WTC11 (cell line): ENCODE measurements at regions not wholly inside any gene's neighbourhood (a gene's known extent, or its start where the extent isn't known, plus 50 kb on each side); places are given as distances from the start of the nearest gene placed in this dataset.

Experiments used
- ATAC-seq: fragments of 200-7000 bp; cut with Tn5 transposase; 2 replicates; pipeline ENCODE4 v1.10.0; 2021; ENCODE audit warnings: mild to moderate bottlenecking, moderate library complexity
- CTCF ChIA-PET: fragments of 300-600 bp; sonication (Branson Sonifier 250); formaldehyde crosslinking; loops from one replicate; lab custom pipeline; 2021; ENCODE audit warnings: antibody characterized with exemption; lab: Charles Lee
- POLR2A ChIA-PET: fragments of 350-600 bp; sonication (Branson Sonifier 250); formaldehyde crosslinking; loops from one replicate; lab custom pipeline; 2021; ENCODE audit warnings: antibody characterized with exemption; lab: Charles Lee
- DNase-seq: peaks from one replicate; pipeline ENCODE4 v3.0.0; 2021; ENCODE audit warnings: low spot score
- H3K27ac Mint-ChIP-seq: 2 replicates; pipeline ENCODE4 v1.8.0; 2021; ENCODE audit warnings: mixed read lengths
- H3K27me3 Mint-ChIP-seq: 2 replicates; pipeline ENCODE4 v1.8.0; 2021; ENCODE audit warnings: low read depth, mild to moderate bottlenecking, moderate library complexity, mixed read lengths
- H3K36me3 Mint-ChIP-seq: 2 replicates; pipeline ENCODE4 v1.8.0; 2021; ENCODE audit warnings: mixed read lengths
- H3K4me1 Mint-ChIP-seq: 2 replicates; pipeline ENCODE4 v1.8.0; 2022; ENCODE audit warnings: mixed read lengths
- H3K4me3 Mint-ChIP-seq: 2 replicates; pipeline ENCODE4 v1.8.0; 2021; ENCODE audit warnings: mild to moderate bottlenecking, moderate library complexity, mixed read lengths
- H3K9me3 Mint-ChIP-seq: 2 replicates; pipeline ENCODE4 v1.8.0; 2021; ENCODE audit warnings: mixed read lengths
- CREB1 ChIP-seq: sonication (generic); formaldehyde crosslinking; IDR thresholded peaks from 2 replicates; pipeline ENCODE4 v1.8.0; 2023; ENCODE audit warnings: mild to moderate bottlenecking, missing genetic modification reagents
- FOXK1 ChIP-seq: sonication (generic); formaldehyde crosslinking; IDR thresholded peaks from 2 replicates; pipeline ENCODE4 v1.8.0; 2022; ENCODE audit warnings: mild to moderate bottlenecking, moderate library complexity, missing genetic modification reagents
- JUN ChIP-seq: sonication (generic); formaldehyde crosslinking; IDR thresholded peaks from 2 replicates; pipeline ENCODE4 v1.8.0; 2023; ENCODE audit warnings: mild to moderate bottlenecking, missing genetic modification reagents
- MAX ChIP-seq: sonication (generic); formaldehyde crosslinking; IDR thresholded peaks from 2 replicates; pipeline ENCODE4 v1.8.0; 2022; ENCODE audit warnings: mild to moderate bottlenecking, missing genetic modification reagents
- NR3C1 ChIP-seq: sonication (generic); formaldehyde crosslinking; conservative IDR thresholded peaks from 2 replicates; pipeline ENCODE4 v1.8.1; 2023; ENCODE audit warnings: low read depth, mild to moderate bottlenecking, missing genetic modification reagents
- OVOL2 ChIP-seq: fragments of 250-450 bp; sonication (Bioruptor Pico); IDR thresholded peaks from 2 replicates; pipeline ENCODE4 v1.9.0; 2021; ENCODE audit warnings: mild to moderate bottlenecking, borderline replicate concordance
- SOX15 ChIP-seq: fragments of 250-450 bp; sonication (Bioruptor Pico); IDR thresholded peaks from 2 replicates; pipeline ENCODE4 v1.9.0; 2021; ENCODE audit warnings: mild to moderate bottlenecking
- TP53 ChIP-seq: sonication (generic); formaldehyde crosslinking; IDR thresholded peaks from 2 replicates; pipeline ENCODE4 v1.8.1; 2023; ENCODE audit warnings: mild to moderate bottlenecking, missing genetic modification reagents
- ZNF219 ChIP-seq: sonication (generic); formaldehyde crosslinking; IDR thresholded peaks from 2 replicates; pipeline ENCODE4 v1.8.0; 2023; ENCODE audit warnings: missing genetic modification reagents, mild to moderate bottlenecking, borderline replicate concordance
- ZNF423 ChIP-seq: fragments of 250-450 bp; sonication (Bioruptor Pico); IDR thresholded peaks from 2 replicates; pipeline ENCODE4 v2.1.2; 2022; ENCODE audit warnings: mild to moderate bottlenecking, moderate library complexity
- TF ChIP-seq, protein P1 (sequence below): sonication (generic); formaldehyde crosslinking; IDR thresholded peaks from 2 replicates; pipeline ENCODE4 v1.8.0; 2023; ENCODE audit warnings: missing genetic modification reagents
- TF ChIP-seq, protein P2 (sequence below): sonication (generic); formaldehyde crosslinking; IDR thresholded peaks from 2 replicates; pipeline ENCODE4 v1.8.0; 2022; ENCODE audit warnings: mild to moderate bottlenecking, missing genetic modification reagents
- TF ChIP-seq, protein P3 (sequence below): fragments of 250-450 bp; sonication (Bioruptor Pico); IDR thresholded peaks from 2 replicates; pipeline ENCODE4 v1.9.0; 2021; ENCODE audit warnings: mild to moderate bottlenecking
- TF ChIP-seq, protein P4 (sequence below): sonication (generic); formaldehyde crosslinking; IDR thresholded peaks from 2 replicates; pipeline ENCODE4 v1.8.1; 2023; ENCODE audit warnings: mild to moderate bottlenecking, missing genetic modification reagents, borderline replicate concordance
- TF ChIP-seq, protein P5 (sequence below): fragments of 250-450 bp; sonication (Bioruptor Pico); IDR thresholded peaks from 2 replicates; pipeline ENCODE4 v1.8.0; 2021; ENCODE audit warnings: mild to moderate bottlenecking
- TF ChIP-seq, protein P6 (sequence below): fragments of 250-450 bp; sonication (Bioruptor Pico); IDR thresholded peaks from 2 replicates; pipeline ENCODE4 v1.9.0; 2021; ENCODE audit warnings: mild to moderate bottlenecking

DNA sequence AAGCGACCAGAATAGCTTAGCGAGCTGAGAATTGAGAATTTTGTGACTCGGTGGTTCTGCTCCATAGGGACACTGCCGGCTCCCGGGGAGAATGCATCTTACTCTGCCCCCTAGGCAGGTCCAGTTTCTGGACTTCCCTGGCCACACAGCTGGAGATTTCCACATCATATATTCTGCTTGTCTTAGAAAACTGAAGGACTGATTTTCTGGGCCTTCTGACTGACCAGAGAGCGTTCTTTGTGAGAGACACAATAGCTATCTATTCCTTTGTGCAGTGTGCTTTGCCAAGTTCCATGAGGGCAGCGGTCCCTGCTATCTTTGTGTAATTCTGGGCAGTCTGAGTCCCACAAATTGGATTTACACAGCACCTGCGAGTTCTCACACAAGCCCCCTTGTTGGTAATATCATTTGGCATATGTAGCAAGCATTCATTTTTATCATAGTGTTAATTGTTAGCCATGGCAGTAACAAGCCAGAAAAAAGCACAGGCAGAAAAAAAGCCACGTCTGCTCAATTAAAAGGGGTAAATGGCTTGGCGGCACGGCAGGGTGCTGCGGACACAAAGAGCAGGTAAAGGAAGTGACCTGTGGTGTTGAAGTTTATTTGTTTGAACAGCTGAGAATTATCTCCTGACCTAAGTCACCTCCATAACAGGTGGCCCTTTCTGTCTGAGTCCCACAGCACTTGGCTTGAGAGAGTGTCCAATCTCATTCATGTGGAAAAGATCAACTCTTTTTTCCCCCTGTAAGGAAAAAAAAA is 688.7 kb downstream of the TUSC7 start:
- Mint-ChIP-seq H3K9me3 (no peaks in the 10 kb centered on the region), H3K4me3 (peak overlapping the region; percentile 53), H3K27me3 (peaks cover 67% of the 10 kb centered on the region), H3K27ac (peak overlapping the region; percentile 7), H3K4me1 (peaks cover 79% of the 10 kb centered on the region), H3K36me3 (no peaks in the 10 kb centered on the region; the same call in 1 of the 2 replicates)
- ChIA-PET POLR2A (interaction anchor here (0.6 to 0.7 kb wide), 2 partner anchors 9 to 537 kb away, joined by 3 to 5 read pairs; no protein-coding TSS in a partner anchor), CTCF (interaction anchor here (0.8 to 1.8 kb wide), 4 partner anchors 9 to 628 kb away, joined by 4 to 6 read pairs (median 4); no protein-coding TSS in a partner anchor)
- ATAC-seq (peak; percentile 59), DNase-seq (peak; percentile 64)
- TF ChIP-seq CREB1 (CRISPR knock-in tag), result no peak
- peak; percentile 20; the same call in 1 of the 2 replicates for TF ChIP-seq ZNF423 (CRISPR knock-in tag)
- no peak for TF ChIP-seq SOX15
- TF ChIP-seq, protein P1, sequence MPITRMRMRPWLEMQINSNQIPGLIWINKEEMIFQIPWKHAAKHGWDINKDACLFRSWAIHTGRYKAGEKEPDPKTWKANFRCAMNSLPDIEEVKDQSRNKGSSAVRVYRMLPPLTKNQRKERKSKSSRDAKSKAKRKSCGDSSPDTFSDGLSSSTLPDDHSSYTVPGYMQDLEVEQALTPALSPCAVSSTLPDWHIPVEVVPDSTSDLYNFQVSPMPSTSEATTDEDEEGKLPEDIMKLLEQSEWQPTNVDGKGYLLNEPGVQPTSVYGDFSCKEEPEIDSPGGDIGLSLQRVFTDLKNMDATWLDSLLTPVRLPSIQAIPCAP, result no peak
- TF ChIP-seq ZNF219 (CRISPR knock-in tag), result no peak
- no peak for TF ChIP-seq MAX (CRISPR knock-in tag)
- TF ChIP-seq JUN (CRISPR knock-in tag), result no peak
- TF ChIP-seq TP53 (CRISPR knock-in tag), result no peak
- 0 out of 2 replicates have a peak, but pooled peaks have one; percentile 66 for TF ChIP-seq FOXK1 (CRISPR knock-in tag)
- TF ChIP-seq, protein P2, sequence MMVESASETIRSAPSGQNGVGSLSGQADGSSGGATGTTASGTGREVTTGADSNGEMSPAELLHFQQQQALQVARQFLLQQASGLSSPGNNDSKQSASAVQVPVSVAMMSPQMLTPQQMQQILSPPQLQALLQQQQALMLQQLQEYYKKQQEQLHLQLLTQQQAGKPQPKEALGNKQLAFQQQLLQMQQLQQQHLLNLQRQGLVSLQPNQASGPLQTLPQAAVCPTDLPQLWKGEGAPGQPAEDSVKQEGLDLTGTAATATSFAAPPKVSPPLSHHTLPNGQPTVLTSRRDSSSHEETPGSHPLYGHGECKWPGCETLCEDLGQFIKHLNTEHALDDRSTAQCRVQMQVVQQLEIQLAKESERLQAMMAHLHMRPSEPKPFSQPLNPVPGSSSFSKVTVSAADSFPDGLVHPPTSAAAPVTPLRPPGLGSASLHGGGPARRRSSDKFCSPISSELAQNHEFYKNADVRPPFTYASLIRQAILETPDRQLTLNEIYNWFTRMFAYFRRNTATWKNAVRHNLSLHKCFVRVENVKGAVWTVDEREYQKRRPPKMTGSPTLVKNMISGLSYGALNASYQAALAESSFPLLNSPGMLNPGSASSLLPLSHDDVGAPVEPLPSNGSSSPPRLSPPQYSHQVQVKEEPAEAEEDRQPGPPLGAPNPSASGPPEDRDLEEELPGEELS (CRISPR knock-in tag), result peak; percentile 48; the same call in 1 of the 2 replicates
- no peak for TF ChIP-seq OVOL2 (CRISPR knock-in tag)

GRCh38 chr3:117399311-117400078 is 689.9 kb downstream of the TUSC7 start:
- POLR2A ChIA-PET, result no interaction called here
- peak overlapping the region; percentile 57 for H3K4me3 Mint-ChIP-seq
- H3K36me3 Mint-ChIP-seq, result no peaks in the 10 kb centered on the region; the same call in 1 of the 2 replicates
- H3K4me1 Mint-ChIP-seq, result peaks cover 76% of the 10 kb centered on the region
- no peak for DNase-seq
- CTCF ChIA-PET, result interaction anchor here (0.7 to 1.9 kb wide), 7 partner anchors 8 to 629 kb away, joined by 3 to 13 read pairs (median 4); no protein-coding TSS in a partner anchor
- peak; percentile 74 for ATAC-seq
- peaks cover 63% of the 10 kb centered on the region for H3K27me3 Mint-ChIP-seq
- no peaks in the 10 kb centered on the region for H3K9me3 Mint-ChIP-seq
- H3K27ac Mint-ChIP-seq, result peak overlapping the region; percentile 63
- TF ChIP-seq, protein P2 (CRISPR knock-in tag), result peak; percentile 74; the same call in 1 of the 2 replicates
- TF ChIP-seq, protein P3, sequence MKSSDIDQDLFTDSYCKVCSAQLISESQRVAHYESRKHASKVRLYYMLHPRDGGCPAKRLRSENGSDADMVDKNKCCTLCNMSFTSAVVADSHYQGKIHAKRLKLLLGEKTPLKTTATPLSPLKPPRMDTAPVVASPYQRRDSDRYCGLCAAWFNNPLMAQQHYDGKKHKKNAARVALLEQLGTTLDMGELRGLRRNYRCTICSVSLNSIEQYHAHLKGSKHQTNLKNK (CRISPR knock-in tag), result 0 out of 2 replicates have a peak, but pooled peaks have one; percentile 29
- TF ChIP-seq, protein P4, sequence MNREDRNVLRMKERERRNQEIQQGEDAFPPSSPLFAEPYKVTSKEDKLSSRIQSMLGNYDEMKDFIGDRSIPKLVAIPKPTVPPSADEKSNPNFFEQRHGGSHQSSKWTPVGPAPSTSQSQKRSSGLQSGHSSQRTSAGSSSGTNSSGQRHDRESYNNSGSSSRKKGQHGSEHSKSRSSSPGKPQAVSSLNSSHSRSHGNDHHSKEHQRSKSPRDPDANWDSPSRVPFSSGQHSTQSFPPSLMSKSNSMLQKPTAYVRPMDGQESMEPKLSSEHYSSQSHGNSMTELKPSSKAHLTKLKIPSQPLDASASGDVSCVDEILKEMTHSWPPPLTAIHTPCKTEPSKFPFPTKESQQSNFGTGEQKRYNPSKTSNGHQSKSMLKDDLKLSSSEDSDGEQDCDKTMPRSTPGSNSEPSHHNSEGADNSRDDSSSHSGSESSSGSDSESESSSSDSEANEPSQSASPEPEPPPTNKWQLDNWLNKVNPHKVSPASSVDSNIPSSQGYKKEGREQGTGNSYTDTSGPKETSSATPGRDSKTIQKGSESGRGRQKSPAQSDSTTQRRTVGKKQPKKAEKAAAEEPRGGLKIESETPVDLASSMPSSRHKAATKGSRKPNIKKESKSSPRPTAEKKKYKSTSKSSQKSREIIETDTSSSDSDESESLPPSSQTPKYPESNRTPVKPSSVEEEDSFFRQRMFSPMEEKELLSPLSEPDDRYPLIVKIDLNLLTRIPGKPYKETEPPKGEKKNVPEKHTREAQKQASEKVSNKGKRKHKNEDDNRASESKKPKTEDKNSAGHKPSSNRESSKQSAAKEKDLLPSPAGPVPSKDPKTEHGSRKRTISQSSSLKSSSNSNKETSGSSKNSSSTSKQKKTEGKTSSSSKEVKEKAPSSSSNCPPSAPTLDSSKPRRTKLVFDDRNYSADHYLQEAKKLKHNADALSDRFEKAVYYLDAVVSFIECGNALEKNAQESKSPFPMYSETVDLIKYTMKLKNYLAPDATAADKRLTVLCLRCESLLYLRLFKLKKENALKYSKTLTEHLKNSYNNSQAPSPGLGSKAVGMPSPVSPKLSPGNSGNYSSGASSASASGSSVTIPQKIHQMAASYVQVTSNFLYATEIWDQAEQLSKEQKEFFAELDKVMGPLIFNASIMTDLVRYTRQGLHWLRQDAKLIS (CRISPR knock-in tag), result no peak
- TF ChIP-seq, protein P5, sequence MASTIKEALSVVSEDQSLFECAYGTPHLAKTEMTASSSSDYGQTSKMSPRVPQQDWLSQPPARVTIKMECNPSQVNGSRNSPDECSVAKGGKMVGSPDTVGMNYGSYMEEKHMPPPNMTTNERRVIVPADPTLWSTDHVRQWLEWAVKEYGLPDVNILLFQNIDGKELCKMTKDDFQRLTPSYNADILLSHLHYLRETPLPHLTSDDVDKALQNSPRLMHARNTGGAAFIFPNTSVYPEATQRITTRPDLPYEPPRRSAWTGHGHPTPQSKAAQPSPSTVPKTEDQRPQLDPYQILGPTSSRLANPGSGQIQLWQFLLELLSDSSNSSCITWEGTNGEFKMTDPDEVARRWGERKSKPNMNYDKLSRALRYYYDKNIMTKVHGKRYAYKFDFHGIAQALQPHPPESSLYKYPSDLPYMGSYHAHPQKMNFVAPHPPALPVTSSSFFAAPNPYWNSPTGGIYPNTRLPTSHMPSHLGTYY (CRISPR knock-in tag), result no peak
- TF ChIP-seq, protein P6, sequence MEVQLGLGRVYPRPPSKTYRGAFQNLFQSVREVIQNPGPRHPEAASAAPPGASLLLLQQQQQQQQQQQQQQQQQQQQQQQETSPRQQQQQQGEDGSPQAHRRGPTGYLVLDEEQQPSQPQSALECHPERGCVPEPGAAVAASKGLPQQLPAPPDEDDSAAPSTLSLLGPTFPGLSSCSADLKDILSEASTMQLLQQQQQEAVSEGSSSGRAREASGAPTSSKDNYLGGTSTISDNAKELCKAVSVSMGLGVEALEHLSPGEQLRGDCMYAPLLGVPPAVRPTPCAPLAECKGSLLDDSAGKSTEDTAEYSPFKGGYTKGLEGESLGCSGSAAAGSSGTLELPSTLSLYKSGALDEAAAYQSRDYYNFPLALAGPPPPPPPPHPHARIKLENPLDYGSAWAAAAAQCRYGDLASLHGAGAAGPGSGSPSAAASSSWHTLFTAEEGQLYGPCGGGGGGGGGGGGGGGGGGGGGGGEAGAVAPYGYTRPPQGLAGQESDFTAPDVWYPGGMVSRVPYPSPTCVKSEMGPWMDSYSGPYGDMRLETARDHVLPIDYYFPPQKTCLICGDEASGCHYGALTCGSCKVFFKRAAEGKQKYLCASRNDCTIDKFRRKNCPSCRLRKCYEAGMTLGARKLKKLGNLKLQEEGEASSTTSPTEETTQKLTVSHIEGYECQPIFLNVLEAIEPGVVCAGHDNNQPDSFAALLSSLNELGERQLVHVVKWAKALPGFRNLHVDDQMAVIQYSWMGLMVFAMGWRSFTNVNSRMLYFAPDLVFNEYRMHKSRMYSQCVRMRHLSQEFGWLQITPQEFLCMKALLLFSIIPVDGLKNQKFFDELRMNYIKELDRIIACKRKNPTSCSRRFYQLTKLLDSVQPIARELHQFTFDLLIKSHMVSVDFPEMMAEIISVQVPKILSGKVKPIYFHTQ (CRISPR knock-in tag), result 0 out of 2 replicates have a peak, but pooled peaks have one; percentile 49
- no peak for TF ChIP-seq NR3C1 (CRISPR knock-in tag)
